NCI-H2196 (cell line): ENCODE measurements at regions not wholly inside any gene's neighbourhood (a gene's known extent, or its start where the extent isn't known, plus 50 kb on each side); places are given as distances from the start of the nearest gene placed in this dataset.
"Not testable (repeated sequence)": the region's sequence is repeated elsewhere in the genome, so short reads cannot be mapped to it uniquely, and the experiment has no call there.

Source experiments
- DNase-seq: peaks from one replicate; lab custom pipeline; 2025; ENCODE audit not compliant: unreplicated experiment; lab: John Stamatoyannopoulos, UW

- no peak for DNase-seq
These were observed 362.8 kb upstream of the FOXK1 start for GRCh38 chr7:4319280-4319679.

- DNase-seq, result no peak
These were observed 356.4 kb upstream of the FOXK1 start for GRCh38 chr7:4325732-4326131.

GRCh38 chr7:4331711-4332110, 350.4 kb upstream of the FOXK1 start:
- no peak for DNase-seq

GRCh38 chr7:4338556-4338955, 343.5 kb upstream of the FOXK1 start:
- no peak for DNase-seq

GRCh38 chr7:4343272-4344247, 338.5 kb upstream of the FOXK1 start:
- DNase-seq, result no peak

GRCh38 chr7:4345004-4345403, 337.1 kb upstream of the FOXK1 start:
- no peak for DNase-seq

GRCh38 chr7:4352069-4352468, 330.0 kb upstream of the FOXK1 start:
- DNase-seq, result no peak

GRCh38 chr7:4361774-4362173, 320.3 kb upstream of the FOXK1 start:
- DNase-seq, result no peak

GRCh38 chr7:4383584-4383983, 298.5 kb upstream of the FOXK1 start:
- DNase-seq, result no peak

- DNase-seq, result no peak
These were observed 295.9 kb upstream of the FOXK1 start for GRCh38 chr7:4386190-4386589.

GRCh38 chr7:4391103-4391502, 291.0 kb upstream of the FOXK1 start:
- DNase-seq, result not testable (repeated sequence)

GRCh38 chr7:4394736-4395135, 287.4 kb upstream of the FOXK1 start:
- no peak for DNase-seq

- no peak for DNase-seq
These were observed 283.0 kb upstream of the FOXK1 start for GRCh38 chr7:4399121-4399520.

GRCh38 chr7:4399596-4399995, 282.5 kb upstream of the FOXK1 start:
- no peak for DNase-seq

- DNase-seq, result no peak
These were observed 275.6 kb upstream of the FOXK1 start for GRCh38 chr7:4406288-4407058.

GRCh38 chr7:4409946-4410345, 272.1 kb upstream of the FOXK1 start:
- DNase-seq, result no peak

- DNase-seq, result peak; percentile 59
These were observed 265.6 kb upstream of the FOXK1 start for GRCh38 chr7:4416396-4417056.

- DNase-seq, result no peak
These were observed 253.6 kb upstream of the FOXK1 start for GRCh38 chr7:4428526-4428925.

- DNase-seq, result no peak
These were observed 251.9 kb upstream of the FOXK1 start for GRCh38 chr7:4430227-4430626.

- no peak for DNase-seq
These were observed 247.8 kb upstream of the FOXK1 start for GRCh38 chr7:4434306-4434705.

- no peak for DNase-seq
These were observed 245.7 kb upstream of the FOXK1 start for GRCh38 chr7:4436361-4436895.
